Gastrocnemius medialis (tissue), 4 donors: ENCODE measurements at regions not wholly inside any gene's neighbourhood (a gene's known extent, or its start where the extent isn't known, plus 50 kb on each side); places are given as distances from the start of the nearest gene placed in this dataset.
A peak's percentile ranks its signal among the peaks of the same experiment; 100 is the strongest.

ENCODE experiments used
- ATAC-seq, 2 donors: fragments of 150-250 bp; one replicate each; pipeline ENCODE4 v1.9.1; 2016
- DNase-seq, 2 donors: peaks; one replicate each; pipeline ENCODE4 v3.0.0-alpha.2; 2019
- H3K27ac ChIP-seq, 4 donors: fragments of 200-600 bp; sonication (generic); 1 replicate in 1 of 4; 2 replicates in 3 of 4; pipeline ENCODE4 v1.5.1; 2016 to 2018; ENCODE audit warnings: mild to moderate bottlenecking in 2 of 4, moderate library complexity in 1 of 4
- H3K27me3 ChIP-seq, 3 donors: fragments of 200-600 bp; sonication (generic) in 2 of 3; 1 replicate in 1 of 3; 2 replicates in 2 of 3; pipeline versions ENCODE4 v1.5.1 to v1.6.0; 2016 to 2019; ENCODE audit warnings: mild to moderate bottlenecking in 1 of 3, moderate library complexity in 1 of 3
- H3K36me3 ChIP-seq, 2 donors: fragments of 200-600 bp; sonication (generic) in 1 of 2; one replicate each; pipeline ENCODE4 v1.5.1; 2017 to 2018
- H3K4me1 ChIP-seq, 2 donors: fragments of 200-600 bp; sonication (generic) in 1 of 2; one replicate each; pipeline ENCODE4 v1.5.1; 2016 to 2017; ENCODE audit warnings: mild to moderate bottlenecking in 2 of 2
- H3K4me3 ChIP-seq, 4 donors: fragments of 200-600 bp; sonication (generic) in 3 of 4; 1 replicate in 1 of 4; 2 replicates in 3 of 4; pipeline ENCODE4 v1.5.1; 2016 to 2019; ENCODE audit warnings: mild to moderate bottlenecking in 2 of 4
- H3K9me3 ChIP-seq, 3 donors: fragments of 200-600 bp; sonication (generic) in 2 of 3; 1 replicate in 1 of 3; 2 replicates in 2 of 3; pipeline ENCODE4 v1.5.1; 2016 to 2019
- CTCF ChIP-seq, 5 experiments: fragments of 450-650 bp in 3 of 5; fragments of 200-600 bp in 2 of 5; sonication (generic) in 2 of 5; IDR thresholded peaks in 4 of 5; conservative IDR thresholded peaks in 1 of 5; 1 replicate in 4 of 5; 2 replicates in 1 of 5; pipeline ENCODE4 v1.5.1; 2016 to 2019; ENCODE audit warnings: antibody characterized with exemption in 5 of 5, mild to moderate bottlenecking in 3 of 5, moderate library complexity in 3 of 5
- POLR2A ChIP-seq, 2 donors: fragments of 450-650 bp; IDR thresholded peaks; one replicate each; pipeline ENCODE4 v1.6.1; 2017; ENCODE audit warnings: antibody characterized with exemption in 2 of 2, mild to moderate bottlenecking in 2 of 2, moderate library complexity in 2 of 2
- in situ Hi-C, 4 donors: fragments of 200-750 bp; cut with MboI; loops; one replicate each; pipeline versions ENCODE4 v1.15.0 to v1.8.0; 2017; ENCODE audit warnings: low sequenced_read_pairs in 4 of 4
- intact Hi-C: fragments of 100-400 bp; cut with DNase I; formaldehyde crosslinking; loops from one replicate; pipeline ENCODE4 v1.15.1; 2023; ENCODE audit warnings: low total_unique reads

- Histone ChIP-seq H3K4me1 (peaks cover 24 to 27% of the 10 kb centered on the region in 2 donors), H3K4me3 (no peak overlapping the region), H3K27ac (no peak overlapping the region), H3K9me3 (no peaks in the 10 kb centered on the region), H3K36me3 (no peaks in the 10 kb centered on the region), H3K27me3 (no peaks in the 10 kb centered on the region)
- ATAC-seq (no peak), DNase-seq (no peak)
- TF ChIP-seq POLR2A (IDR thresholded peaks at IDR 0.05) = no peak
- no peak for TF ChIP-seq CTCF (IDR thresholded peaks at IDR 0.05 in 4 of 5, conservative IDR thresholded peaks at IDR 0.05 in 1 of 5)
- in situ Hi-C loops (no loop called here), intact Hi-C loops (loop anchor here (5.0 kb wide), 1 partner anchor 156 kb away; no protein-coding TSS in a partner anchor)
Observed at GRCh38 chr2:239536186-239536585, 135.4 kb upstream of the HDAC4 start.

DNA sequence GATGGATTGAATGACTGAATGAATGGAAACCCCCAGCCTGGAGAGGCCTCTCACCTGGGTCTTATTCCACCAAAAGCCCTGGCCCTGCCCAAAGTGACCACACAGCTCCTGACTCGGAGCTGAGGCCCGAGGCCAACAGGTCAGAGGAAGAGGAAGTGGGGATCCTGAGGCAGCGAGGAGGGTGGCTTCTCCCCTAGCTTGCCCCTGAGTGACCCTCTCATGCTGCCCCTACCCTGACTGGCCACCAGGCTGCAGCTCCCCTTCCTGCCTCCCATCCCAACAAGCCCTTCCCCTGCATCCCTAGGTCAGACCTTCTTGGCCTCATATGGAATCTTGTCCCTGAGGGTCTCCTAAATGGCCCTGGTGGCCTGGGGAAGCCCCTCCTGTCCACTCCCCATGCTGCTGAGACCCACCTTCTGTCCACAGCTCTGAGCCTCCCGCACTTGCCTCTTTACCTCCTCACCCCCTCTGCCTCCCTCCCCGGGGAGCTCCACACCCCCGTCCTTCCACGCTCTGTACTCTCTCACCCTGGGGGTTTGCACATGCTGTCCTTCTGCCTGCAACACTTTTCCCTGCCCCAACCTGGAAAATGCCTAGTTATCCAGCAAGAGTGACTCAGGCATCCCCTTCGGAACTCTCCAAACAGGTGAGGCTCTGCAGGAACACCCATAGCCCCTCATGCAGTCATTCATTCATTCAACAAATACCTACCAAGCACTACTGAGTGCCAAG, 134.8 kb upstream of the HDAC4 start:
- no peaks in the 10 kb centered on the region for H3K27me3 ChIP-seq
- no peak overlapping the region for H3K27ac ChIP-seq
- in situ Hi-C loops (no loop called here), intact Hi-C loops (loop anchor here (5.0 kb wide), 1 partner anchor 157 kb away; no protein-coding TSS in a partner anchor)
- no peaks in the 10 kb centered on the region for H3K9me3 ChIP-seq
- DNase-seq (no peak), ATAC-seq (no peak)
- H3K4me1 ChIP-seq = peaks cover 21 to 24% of the 10 kb centered on the region in 2 donors
- no peak for TF ChIP-seq POLR2A (IDR thresholded peaks at IDR 0.05)
- TF ChIP-seq CTCF (IDR thresholded peaks at IDR 0.05 in 4 of 5, conservative IDR thresholded peaks at IDR 0.05 in 1 of 5) = no peak
- no peak overlapping the region for H3K4me3 ChIP-seq
- no peaks in the 10 kb centered on the region for H3K36me3 ChIP-seq

DNA sequence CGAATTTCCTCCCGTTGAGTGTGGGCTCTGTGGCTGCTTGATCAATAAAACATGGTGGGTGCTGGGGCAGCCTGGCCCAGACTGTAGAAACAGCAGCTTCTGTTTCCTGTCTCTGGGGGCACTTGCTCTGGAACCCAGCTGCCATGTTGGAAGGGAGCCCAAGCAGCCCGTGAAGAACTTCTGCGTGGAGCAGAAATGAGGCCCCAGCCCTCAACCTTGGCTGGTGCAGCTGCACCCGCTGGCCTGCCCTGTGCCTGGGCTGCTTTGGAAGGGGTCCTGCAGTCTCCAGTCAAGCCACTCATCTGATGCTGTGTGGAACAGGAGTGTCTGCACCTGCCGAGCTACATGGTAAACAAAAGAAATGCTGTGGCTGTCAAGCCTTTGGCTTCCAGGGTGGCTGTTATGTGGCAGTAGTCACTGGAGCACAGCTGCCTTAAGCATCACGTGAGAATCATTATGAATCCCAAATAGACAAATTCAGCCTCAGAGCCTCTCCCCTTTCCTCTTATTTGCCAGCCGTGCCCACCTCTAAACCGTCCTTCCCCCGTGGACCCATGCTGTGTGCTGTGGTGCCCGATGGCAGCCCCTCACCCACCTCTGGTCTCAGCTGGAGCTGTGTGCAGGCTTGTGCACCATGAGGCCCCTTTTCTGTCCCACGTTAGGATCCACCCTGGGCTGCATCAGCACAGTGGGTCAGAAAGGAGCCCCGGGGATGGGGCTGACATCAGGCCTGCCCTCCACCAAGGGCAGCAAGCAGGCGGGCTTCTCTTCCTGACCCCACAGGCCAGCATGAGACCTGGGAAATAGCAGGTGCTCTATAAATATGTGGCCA, 134.0 kb upstream of the HDAC4 start:
- in situ Hi-C loops = no loop called here
- Histone ChIP-seq H3K4me3 (no peak overlapping the region), H3K9me3 (no peaks in the 10 kb centered on the region), H3K36me3 (no peaks in the 10 kb centered on the region), H3K27ac (no peak overlapping the region), H3K27me3 (no peaks in the 10 kb centered on the region), H3K4me1 (peaks cover 17 to 20% of the 10 kb centered on the region in 2 donors)
- no peak for TF ChIP-seq CTCF (IDR thresholded peaks at IDR 0.05 in 4 of 5, conservative IDR thresholded peaks at IDR 0.05 in 1 of 5)
- no peak for TF ChIP-seq POLR2A (IDR thresholded peaks at IDR 0.05)
- intact Hi-C loops = loop anchor here (5.0 kb wide), 1 partner anchor 158 kb away; no protein-coding TSS in a partner anchor
- no peak for DNase-seq
- no peak for ATAC-seq

DNA sequence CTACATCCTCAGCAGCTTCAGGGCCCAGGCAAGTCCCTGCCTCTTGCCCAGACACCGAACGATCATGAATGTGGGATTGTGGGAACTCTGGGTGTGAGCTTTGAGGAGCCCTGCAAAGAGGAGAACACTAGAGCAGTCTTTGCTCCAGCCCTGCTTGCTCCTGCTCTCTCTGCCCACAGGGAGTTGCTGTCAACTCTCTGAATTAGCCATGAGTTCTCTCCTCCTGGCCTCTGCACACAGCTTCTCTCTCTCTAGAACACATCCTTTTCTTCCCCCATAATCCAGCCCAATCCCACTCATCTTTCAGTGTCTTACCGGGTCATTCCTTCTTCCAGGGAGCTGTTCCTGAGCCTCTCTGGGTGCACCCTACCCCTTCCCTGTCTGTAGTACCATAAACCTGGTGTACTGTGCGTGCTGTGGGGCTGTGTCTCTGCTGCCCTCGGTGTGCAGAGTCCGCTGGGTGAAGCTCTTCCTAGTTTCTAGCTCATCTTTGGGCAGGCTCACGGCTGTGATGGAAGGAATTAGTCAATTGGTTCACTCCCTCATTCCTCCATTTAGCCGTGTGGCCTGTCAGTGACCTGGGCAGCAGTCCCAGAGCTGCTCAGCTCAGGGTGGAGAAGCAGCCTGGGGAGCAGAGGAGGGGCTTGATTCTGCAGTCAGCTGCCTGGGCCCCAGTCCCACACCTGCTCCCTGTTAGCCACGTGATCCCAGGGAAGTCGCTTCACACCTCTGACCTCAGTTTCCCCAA, 132.9 kb upstream of the HDAC4 start:
- in situ Hi-C loops (no loop called here), intact Hi-C loops (no loop called here)
- H3K27me3 ChIP-seq = no peaks in the 10 kb centered on the region
- no peaks in the 10 kb centered on the region for H3K36me3 ChIP-seq
- TF ChIP-seq POLR2A (IDR thresholded peaks at IDR 0.05) (no peak), CTCF (IDR thresholded peaks at IDR 0.05 in 4 of 5, conservative IDR thresholded peaks at IDR 0.05 in 1 of 5) (no peak)
- H3K4me3 ChIP-seq = no peak overlapping the region
- peaks cover 8 to 15% of the 10 kb centered on the region in 2 donors for H3K4me1 ChIP-seq
- H3K9me3 ChIP-seq = no peaks in the 10 kb centered on the region
- no peak overlapping the region for H3K27ac ChIP-seq
- peak in 1 of 2 donors; percentile 36 for DNase-seq
- ATAC-seq = peak; percentile 43 to 77
